ENCODE measurements at regions not wholly inside any gene's neighbourhood (a gene's known extent, or its start where the extent isn't known, plus 50 kb on each side); places are given as distances from the start of the nearest gene placed in this dataset.

- TF ChIP-seq CTCF (IDR thresholded peaks at IDR 0.05) (no peak), POLR2A (IDR thresholded peaks at IDR 0.05) (no peak)
Measured at GRCh38 chr3:26252001-26252400, 370.6 kb upstream of the LRRC3B start.

Data from testis (tissue), 2 donors.